ENCODE measurements at regions not wholly inside any gene's neighbourhood (a gene's known extent, or its start where the extent isn't known, plus 50 kb on each side); places are given as distances from the start of the nearest gene placed in this dataset.

DNA sequence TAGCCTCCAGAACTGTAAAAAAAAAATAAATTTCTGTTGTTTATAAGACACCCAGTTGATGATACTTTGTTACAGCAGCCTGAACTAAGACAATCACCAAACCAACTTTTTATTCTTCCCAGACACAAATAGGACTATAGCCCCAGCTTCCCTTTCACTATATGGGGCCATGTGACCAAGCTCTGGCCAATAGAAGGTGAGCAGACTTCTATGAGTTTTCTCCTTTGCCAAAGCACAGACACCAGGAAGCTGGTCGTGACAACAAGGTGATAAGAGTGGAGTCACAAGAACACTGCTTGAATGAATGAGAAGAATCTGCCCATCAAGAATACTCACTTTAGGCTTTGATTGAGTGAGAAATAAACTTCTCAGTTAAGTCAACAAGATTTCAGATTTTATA is 217.7 kb downstream of the DEPDC1B start:
- TF ChIP-seq, protein P1, sequence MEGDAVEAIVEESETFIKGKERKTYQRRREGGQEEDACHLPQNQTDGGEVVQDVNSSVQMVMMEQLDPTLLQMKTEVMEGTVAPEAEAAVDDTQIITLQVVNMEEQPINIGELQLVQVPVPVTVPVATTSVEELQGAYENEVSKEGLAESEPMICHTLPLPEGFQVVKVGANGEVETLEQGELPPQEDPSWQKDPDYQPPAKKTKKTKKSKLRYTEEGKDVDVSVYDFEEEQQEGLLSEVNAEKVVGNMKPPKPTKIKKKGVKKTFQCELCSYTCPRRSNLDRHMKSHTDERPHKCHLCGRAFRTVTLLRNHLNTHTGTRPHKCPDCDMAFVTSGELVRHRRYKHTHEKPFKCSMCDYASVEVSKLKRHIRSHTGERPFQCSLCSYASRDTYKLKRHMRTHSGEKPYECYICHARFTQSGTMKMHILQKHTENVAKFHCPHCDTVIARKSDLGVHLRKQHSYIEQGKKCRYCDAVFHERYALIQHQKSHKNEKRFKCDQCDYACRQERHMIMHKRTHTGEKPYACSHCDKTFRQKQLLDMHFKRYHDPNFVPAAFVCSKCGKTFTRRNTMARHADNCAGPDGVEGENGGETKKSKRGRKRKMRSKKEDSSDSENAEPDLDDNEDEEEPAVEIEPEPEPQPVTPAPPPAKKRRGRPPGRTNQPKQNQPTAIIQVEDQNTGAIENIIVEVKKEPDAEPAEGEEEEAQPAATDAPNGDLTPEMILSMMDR (IDR thresholded peaks at IDR 0.05) = no peak
- TF ChIP-seq EP300 (IDR thresholded peaks at IDR 0.05) (no peak), POLR2A (IDR thresholded peaks at IDR 0.05) (no peak), POLR2AphosphoS5 (IDR thresholded peaks at IDR 0.05) (no peak)

All from suprapubic skin (tissue), 4 donors.